Transverse colon (tissue), 4 donors: ENCODE measurements at regions not wholly inside any gene's neighbourhood (a gene's known extent, or its start where the extent isn't known, plus 50 kb on each side); places are given as distances from the start of the nearest gene placed in this dataset.

Experiments
- CTCF ChIP-seq, 5 experiments: fragments of 200-600 bp in 3 of 5; fragments of 450-650 bp in 2 of 5; sonication (generic) in 3 of 5; IDR thresholded peaks; 1 replicate in 2 of 5; 2 replicates in 3 of 5; pipeline ENCODE4 v1.5.1; 2016 to 2017; ENCODE audit warnings: antibody characterized with exemption in 5 of 5, inconsistent platforms in 3 of 5, mild to moderate bottlenecking in 2 of 5, moderate library complexity in 1 of 5
- POLR2AphosphoS5 ChIP-seq, 3 donors: sonication (generic); formaldehyde crosslinking; IDR thresholded peaks; one replicate each; pipeline ENCODE4 v1.6.1; 2016; ENCODE audit warnings: antibody characterized with exemption in 3 of 3

- TF ChIP-seq CTCF (IDR thresholded peaks at IDR 0.05), result no peak
- TF ChIP-seq POLR2AphosphoS5 (IDR thresholded peaks at IDR 0.05), result no peak
These were observed 58.0 kb upstream of the CELF2 start for GRCh38 chr10:10959666-10960065.
